ENCODE measurements at regions not wholly inside any gene's neighbourhood (a gene's known extent, or its start where the extent isn't known, plus 50 kb on each side); places are given as distances from the start of the nearest gene placed in this dataset.

GRCh38 chr2:100767224-100767653, 52.7 kb upstream of the NPAS2 start:
- no peak for TF ChIP-seq NR2F2 (IDR thresholded peaks at IDR 0.05)
- TF ChIP-seq, protein P1, sequence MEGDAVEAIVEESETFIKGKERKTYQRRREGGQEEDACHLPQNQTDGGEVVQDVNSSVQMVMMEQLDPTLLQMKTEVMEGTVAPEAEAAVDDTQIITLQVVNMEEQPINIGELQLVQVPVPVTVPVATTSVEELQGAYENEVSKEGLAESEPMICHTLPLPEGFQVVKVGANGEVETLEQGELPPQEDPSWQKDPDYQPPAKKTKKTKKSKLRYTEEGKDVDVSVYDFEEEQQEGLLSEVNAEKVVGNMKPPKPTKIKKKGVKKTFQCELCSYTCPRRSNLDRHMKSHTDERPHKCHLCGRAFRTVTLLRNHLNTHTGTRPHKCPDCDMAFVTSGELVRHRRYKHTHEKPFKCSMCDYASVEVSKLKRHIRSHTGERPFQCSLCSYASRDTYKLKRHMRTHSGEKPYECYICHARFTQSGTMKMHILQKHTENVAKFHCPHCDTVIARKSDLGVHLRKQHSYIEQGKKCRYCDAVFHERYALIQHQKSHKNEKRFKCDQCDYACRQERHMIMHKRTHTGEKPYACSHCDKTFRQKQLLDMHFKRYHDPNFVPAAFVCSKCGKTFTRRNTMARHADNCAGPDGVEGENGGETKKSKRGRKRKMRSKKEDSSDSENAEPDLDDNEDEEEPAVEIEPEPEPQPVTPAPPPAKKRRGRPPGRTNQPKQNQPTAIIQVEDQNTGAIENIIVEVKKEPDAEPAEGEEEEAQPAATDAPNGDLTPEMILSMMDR (IDR thresholded peaks at IDR 0.05; ENCODE audit: low read depth, low read length, missing input control) = no peak
